SJSA1 (cell line): ENCODE measurements at regions not wholly inside any gene's neighbourhood (a gene's known extent, or its start where the extent isn't known, plus 50 kb on each side); places are given as distances from the start of the nearest gene placed in this dataset.

Experiments used
- DNase-seq, 2 experiments: peaks; one replicate each; pipeline ENCODE4 v3.0.0-alpha.2; 2015 to 2020; ENCODE audit warnings: low spot score in 2 of 2, low read depth in 1 of 2
- H3K27ac ChIP-seq: fragments of 250-450 bp; sonication (Bioruptor Pico); 2 replicates; pipeline ENCODE4 v1.5.1; 2020; ENCODE audit warnings: mild to moderate bottlenecking, moderate library complexity
- H3K27me3 ChIP-seq: fragments of 250-450 bp; sonication (Bioruptor Pico); replicated peaks from 2 replicates; pipeline ENCODE4 v1.5.1; 2020; ENCODE audit warnings: mild to moderate bottlenecking, moderate library complexity
- H3K36me3 ChIP-seq: fragments of 250-450 bp; sonication (Bioruptor Pico); 2 replicates; pipeline ENCODE4 v1.5.1; 2020; ENCODE audit warnings: mild to moderate bottlenecking
- H3K4me1 ChIP-seq: fragments of 250-450 bp; sonication (Bioruptor Pico); replicated peaks from 2 replicates; pipeline ENCODE4 v1.6.1; 2021; ENCODE audit warnings: mild to moderate bottlenecking
- H3K4me3 ChIP-seq: fragments of 250-450 bp; sonication (Bioruptor Pico); 2 replicates; pipeline ENCODE4 v1.5.1; 2020; ENCODE audit warnings: mild to moderate bottlenecking
- H3K9me3 ChIP-seq: fragments of 250-450 bp; sonication (Bioruptor Pico); replicated peaks from 2 replicates; pipeline ENCODE4 v1.5.1; 2020; ENCODE audit warnings: mild to moderate bottlenecking

GRCh38 chr6:111972745-111973117 lies 81.2 kb upstream of the CCN6 start:
- no peak for DNase-seq
- Histone ChIP-seq H3K27ac (peak overlapping the region; percentile 97), H3K4me3 (no peak overlapping the region), H3K27me3 (no peaks in the 10 kb centered on the region), H3K36me3 (no peaks in the 10 kb centered on the region), H3K9me3 (no peaks in the 10 kb centered on the region), H3K4me1 (peaks cover 28% of the 10 kb centered on the region)

- Histone ChIP-seq H3K4me3 (peak overlapping the region; percentile 9), H3K36me3 (no peaks in the 10 kb centered on the region), H3K9me3 (no peaks in the 10 kb centered on the region), H3K27ac (peak overlapping the region; percentile 97), H3K4me1 (peaks cover 30% of the 10 kb centered on the region), H3K27me3 (no peaks in the 10 kb centered on the region)
- peak; percentile 89 to 96 for DNase-seq
Measured at GRCh38 chr6:111973118-111973761, 80.7 kb upstream of the CCN6 start.

GRCh38 chr6:111973927-111974639 lies 79.8 kb upstream of the CCN6 start:
- Histone ChIP-seq H3K27ac (peak overlapping the region; percentile 97), H3K4me1 (peaks cover 36% of the 10 kb centered on the region), H3K9me3 (no peaks in the 10 kb centered on the region), H3K4me3 (0 out of 2 replicates have a peak overlapping the region, but pooled peaks have one; percentile 2), H3K27me3 (no peaks in the 10 kb centered on the region), H3K36me3 (no peaks in the 10 kb centered on the region)
- DNase-seq: no peak

GRCh38 chr6:111975466-111975865 lies 78.4 kb upstream of the CCN6 start:
- Histone ChIP-seq H3K9me3 (no peaks in the 10 kb centered on the region), H3K27me3 (no peaks in the 10 kb centered on the region), H3K27ac (no peak overlapping the region), H3K4me3 (no peak overlapping the region), H3K4me1 (peaks cover 43% of the 10 kb centered on the region), H3K36me3 (no peaks in the 10 kb centered on the region)
- no peak for DNase-seq

- H3K4me1 ChIP-seq: peaks cover 43% of the 10 kb centered on the region
- H3K9me3 ChIP-seq: no peaks in the 10 kb centered on the region
- H3K4me3 ChIP-seq: no peak overlapping the region
- no peak for DNase-seq
- H3K27ac ChIP-seq: no peak overlapping the region
- no peaks in the 10 kb centered on the region for H3K36me3 ChIP-seq
- no peaks in the 10 kb centered on the region for H3K27me3 ChIP-seq
Measured at GRCh38 chr6:111976139-111976538, 77.8 kb upstream of the CCN6 start.

- no peak overlapping the region for H3K27ac ChIP-seq
- no peaks in the 10 kb centered on the region for H3K36me3 ChIP-seq
- DNase-seq: peak; percentile 80 to 82
- H3K4me1 ChIP-seq: peaks cover 23% of the 10 kb centered on the region
- H3K9me3 ChIP-seq: no peaks in the 10 kb centered on the region
- H3K4me3 ChIP-seq: no peak overlapping the region
- H3K27me3 ChIP-seq: no peaks in the 10 kb centered on the region
Measured at GRCh38 chr6:111978532-111979149, 75.3 kb upstream of the CCN6 start.

- Histone ChIP-seq H3K9me3 (no peaks in the 10 kb centered on the region), H3K27me3 (no peaks in the 10 kb centered on the region), H3K4me3 (no peak overlapping the region), H3K27ac (peak overlapping the region; percentile 9; the same call in 1 of the 2 replicates), H3K4me1 (peaks cover 18% of the 10 kb centered on the region), H3K36me3 (no peaks in the 10 kb centered on the region)
- no peak for DNase-seq
Measured at GRCh38 chr6:111979633-111980032, 74.3 kb upstream of the CCN6 start.

GRCh38 chr6:111980143-111980542 lies 73.8 kb upstream of the CCN6 start:
- Histone ChIP-seq H3K4me3 (no peak overlapping the region), H3K27me3 (no peaks in the 10 kb centered on the region), H3K36me3 (no peaks in the 10 kb centered on the region), H3K4me1 (peaks cover 23% of the 10 kb centered on the region), H3K27ac (no peak overlapping the region), H3K9me3 (no peaks in the 10 kb centered on the region)
- DNase-seq: no peak

- Histone ChIP-seq H3K27ac (no peak overlapping the region), H3K27me3 (no peaks in the 10 kb centered on the region), H3K4me1 (peaks cover 32% of the 10 kb centered on the region), H3K36me3 (no peaks in the 10 kb centered on the region), H3K9me3 (no peaks in the 10 kb centered on the region), H3K4me3 (no peak overlapping the region)
- DNase-seq: no peak
Measured at GRCh38 chr6:111980971-111981840, 72.7 kb upstream of the CCN6 start.

GRCh38 chr6:111982681-111983080 lies 71.2 kb upstream of the CCN6 start:
- Histone ChIP-seq H3K36me3 (no peaks in the 10 kb centered on the region), H3K27me3 (no peaks in the 10 kb centered on the region), H3K4me1 (peaks cover 32% of the 10 kb centered on the region), H3K9me3 (no peaks in the 10 kb centered on the region), H3K27ac (no peak overlapping the region), H3K4me3 (no peak overlapping the region)
- DNase-seq: no peak

- H3K27ac ChIP-seq: no peak overlapping the region
- H3K4me1 ChIP-seq: peaks cover 30% of the 10 kb centered on the region
- H3K27me3 ChIP-seq: no peaks in the 10 kb centered on the region
- no peak for DNase-seq
- H3K9me3 ChIP-seq: no peaks in the 10 kb centered on the region
- no peak overlapping the region for H3K4me3 ChIP-seq
- no peaks in the 10 kb centered on the region for H3K36me3 ChIP-seq
Measured at GRCh38 chr6:111983193-111983592, 70.7 kb upstream of the CCN6 start.

- no peaks in the 10 kb centered on the region for H3K9me3 ChIP-seq
- H3K4me3 ChIP-seq: no peak overlapping the region
- no peak for DNase-seq
- H3K27ac ChIP-seq: no peak overlapping the region
- no peaks in the 10 kb centered on the region for H3K27me3 ChIP-seq
- no peaks in the 10 kb centered on the region for H3K36me3 ChIP-seq
- peaks cover 24% of the 10 kb centered on the region for H3K4me1 ChIP-seq
Measured at GRCh38 chr6:111984081-111984480, 69.8 kb upstream of the CCN6 start.

GRCh38 chr6:111984516-111985201 lies 69.2 kb upstream of the CCN6 start:
- Histone ChIP-seq H3K27ac (peak overlapping the region; percentile 56), H3K4me3 (no peak overlapping the region), H3K9me3 (no peaks in the 10 kb centered on the region), H3K36me3 (no peaks in the 10 kb centered on the region), H3K4me1 (peaks cover 18% of the 10 kb centered on the region), H3K27me3 (no peaks in the 10 kb centered on the region)
- no peak for DNase-seq
